ENCODE measurements at regions not wholly inside any gene's neighbourhood (a gene's known extent, or its start where the extent isn't known, plus 50 kb on each side); places are given as distances from the start of the nearest gene placed in this dataset.

GRCh38 chr5:9852671-9853070, 222.5 kb upstream of the TAS2R1 start:
- no peak for DNase-seq
- ChIA-PET CTCF (no interaction called here), POLR2A (ENCODE audit: unreplicated experiment) (no interaction called here)
- no peaks in the 10 kb centered on the region for H3F3A ChIP-seq (ENCODE audit: insufficient read depth, low read depth)
- H3K4me3 ChIP-seq, result no peak overlapping the region
- H3K4me2 ChIP-seq, result no peak overlapping the region
- H3K27me3 ChIP-seq (ENCODE audit: insufficient read depth, low read depth), result no peaks in the 10 kb centered on the region
- no peak overlapping the region for H3K27ac ChIP-seq
- no peaks in the 10 kb centered on the region for H4K20me1 ChIP-seq (ENCODE audit: insufficient read depth)
- BruUV-seq (replicated peaks), result no TSS peak
- no peaks in the 10 kb centered on the region for H3K79me2 ChIP-seq (ENCODE audit: low read depth)
- H3K9me2 ChIP-seq (ENCODE audit: insufficient read depth), result 0 out of 2 replicates have a peak, but pooled peaks cover 5% of the 10 kb centered on the region
- no peaks in the 10 kb centered on the region for H3K4me1 ChIP-seq (replicated peaks; ENCODE audit: insufficient read depth)
- H2AFZ ChIP-seq, result no peak overlapping the region
- no peaks in the 10 kb centered on the region for H3K36me3 ChIP-seq (ENCODE audit: low read depth)
- H3K9me3 ChIP-seq (ENCODE audit: insufficient read depth, low read depth), result no peaks in the 10 kb centered on the region
- TF ChIP-seq, protein P1, sequence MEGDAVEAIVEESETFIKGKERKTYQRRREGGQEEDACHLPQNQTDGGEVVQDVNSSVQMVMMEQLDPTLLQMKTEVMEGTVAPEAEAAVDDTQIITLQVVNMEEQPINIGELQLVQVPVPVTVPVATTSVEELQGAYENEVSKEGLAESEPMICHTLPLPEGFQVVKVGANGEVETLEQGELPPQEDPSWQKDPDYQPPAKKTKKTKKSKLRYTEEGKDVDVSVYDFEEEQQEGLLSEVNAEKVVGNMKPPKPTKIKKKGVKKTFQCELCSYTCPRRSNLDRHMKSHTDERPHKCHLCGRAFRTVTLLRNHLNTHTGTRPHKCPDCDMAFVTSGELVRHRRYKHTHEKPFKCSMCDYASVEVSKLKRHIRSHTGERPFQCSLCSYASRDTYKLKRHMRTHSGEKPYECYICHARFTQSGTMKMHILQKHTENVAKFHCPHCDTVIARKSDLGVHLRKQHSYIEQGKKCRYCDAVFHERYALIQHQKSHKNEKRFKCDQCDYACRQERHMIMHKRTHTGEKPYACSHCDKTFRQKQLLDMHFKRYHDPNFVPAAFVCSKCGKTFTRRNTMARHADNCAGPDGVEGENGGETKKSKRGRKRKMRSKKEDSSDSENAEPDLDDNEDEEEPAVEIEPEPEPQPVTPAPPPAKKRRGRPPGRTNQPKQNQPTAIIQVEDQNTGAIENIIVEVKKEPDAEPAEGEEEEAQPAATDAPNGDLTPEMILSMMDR (conservative IDR thresholded peaks at IDR 0.05), result no peak
- no peak for TF ChIP-seq EZH2 (IDR thresholded peaks at IDR 0.05; ENCODE audit: low read depth)
- intact Hi-C loops (cut with micrococcal nuclease; ENCODE audit: unreplicated experiment), result no loop called here

DNA sequence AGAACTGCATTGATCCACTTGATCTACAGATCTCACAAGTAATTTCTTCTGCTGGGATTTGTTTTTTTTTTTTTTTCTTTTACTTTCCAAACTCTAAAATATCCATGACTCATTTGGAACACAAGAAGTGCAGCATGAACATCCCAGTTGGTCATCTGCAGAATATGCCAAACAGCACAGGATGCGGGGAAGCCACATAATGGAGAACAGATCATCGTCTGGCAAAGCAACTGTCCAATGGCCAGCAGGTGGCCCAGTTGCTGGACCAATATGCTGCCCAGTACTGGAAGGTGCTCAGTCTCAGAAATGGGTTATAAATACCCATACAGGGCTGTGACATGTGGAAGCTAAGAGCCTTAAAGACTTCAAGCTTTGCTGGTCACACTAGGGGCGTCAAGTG, 221.3 kb upstream of the TAS2R1 start:
- H3K4me3 ChIP-seq, result no peak overlapping the region
- TF ChIP-seq, protein P1 (conservative IDR thresholded peaks at IDR 0.05), result peak; percentile 39
- no peak for TF ChIP-seq EZH2 (IDR thresholded peaks at IDR 0.05; ENCODE audit: low read depth)
- no peak overlapping the region for H2AFZ ChIP-seq
- no peaks in the 10 kb centered on the region for H3K4me1 ChIP-seq (replicated peaks; ENCODE audit: insufficient read depth)
- 0 out of 2 replicates have a peak, but pooled peaks cover 5% of the 10 kb centered on the region for H3K9me2 ChIP-seq (ENCODE audit: insufficient read depth)
- no peaks in the 10 kb centered on the region for H3K79me2 ChIP-seq (ENCODE audit: low read depth)
- ChIA-PET CTCF (interaction anchor here (0.5 kb wide), 1 partner anchor 403 kb away, joined by 3 read pairs; no protein-coding TSS in a partner anchor), POLR2A (ENCODE audit: unreplicated experiment) (no interaction called here)
- H3F3A ChIP-seq (ENCODE audit: insufficient read depth, low read depth), result no peaks in the 10 kb centered on the region
- no TSS peak for BruUV-seq (replicated peaks)
- no peaks in the 10 kb centered on the region for H3K27me3 ChIP-seq (ENCODE audit: insufficient read depth, low read depth)
- no peaks in the 10 kb centered on the region for H3K9me3 ChIP-seq (ENCODE audit: insufficient read depth, low read depth)
- peak in 1 of 2 experiments; percentile 8 for DNase-seq
- no peaks in the 10 kb centered on the region for H4K20me1 ChIP-seq (ENCODE audit: insufficient read depth)
- H3K27ac ChIP-seq, result no peak overlapping the region
- H3K4me2 ChIP-seq, result no peak overlapping the region
- intact Hi-C loops (cut with micrococcal nuclease; ENCODE audit: unreplicated experiment), result no loop called here
- no peaks in the 10 kb centered on the region for H3K36me3 ChIP-seq (ENCODE audit: low read depth)

DNA sequence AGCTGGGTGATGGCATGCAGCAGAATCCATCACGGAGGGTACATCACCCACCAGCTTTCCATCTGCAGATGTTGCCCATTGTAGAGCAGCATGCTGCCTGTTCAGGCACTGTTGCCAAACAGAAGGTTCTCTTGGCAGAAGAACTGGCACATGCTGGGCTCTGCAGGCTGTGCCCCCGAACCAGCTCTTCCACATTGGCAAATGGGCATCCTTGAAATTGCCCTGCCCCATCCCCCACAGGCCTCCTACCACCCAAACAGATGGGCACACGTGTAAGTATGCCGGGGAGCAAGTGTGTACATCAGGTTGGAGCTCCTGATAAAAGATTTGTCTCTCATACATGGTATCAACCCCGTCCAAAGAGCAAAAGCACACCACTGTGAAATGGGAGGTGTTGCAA, 220.3 kb upstream of the TAS2R1 start:
- Histone ChIP-seq H3K79me2 (ENCODE audit: low read depth) (no peaks in the 10 kb centered on the region), H3K27me3 (ENCODE audit: insufficient read depth, low read depth) (no peaks in the 10 kb centered on the region), H3K9me2 (ENCODE audit: insufficient read depth) (0 out of 2 replicates have a peak, but pooled peaks cover 5% of the 10 kb centered on the region), H3K4me2 (no peak overlapping the region), H3K4me1 (replicated peaks; ENCODE audit: insufficient read depth) (no peaks in the 10 kb centered on the region), H4K20me1 (ENCODE audit: insufficient read depth) (no peaks in the 10 kb centered on the region), H3K4me3 (no peak overlapping the region), H3F3A (ENCODE audit: insufficient read depth, low read depth) (no peaks in the 10 kb centered on the region), H3K27ac (no peak overlapping the region), H3K9me3 (ENCODE audit: insufficient read depth, low read depth) (no peaks in the 10 kb centered on the region), H2AFZ (no peak overlapping the region), H3K36me3 (ENCODE audit: low read depth) (no peaks in the 10 kb centered on the region)
- no peak for DNase-seq
- intact Hi-C loops (cut with micrococcal nuclease; ENCODE audit: unreplicated experiment), result no loop called here
- BruUV-seq (replicated peaks), result no TSS peak
- POLR2A ChIA-PET (ENCODE audit: unreplicated experiment), result no interaction called here
- TF ChIP-seq, protein P1 (conservative IDR thresholded peaks at IDR 0.05), result no peak
- TF ChIP-seq EZH2 (IDR thresholded peaks at IDR 0.05; ENCODE audit: low read depth), result no peak
- CTCF ChIA-PET, result no interaction called here
